ENCODE measurements at regions not wholly inside any gene's neighbourhood (a gene's known extent, or its start where the extent isn't known, plus 50 kb on each side); places are given as distances from the start of the nearest gene placed in this dataset.

DNA sequence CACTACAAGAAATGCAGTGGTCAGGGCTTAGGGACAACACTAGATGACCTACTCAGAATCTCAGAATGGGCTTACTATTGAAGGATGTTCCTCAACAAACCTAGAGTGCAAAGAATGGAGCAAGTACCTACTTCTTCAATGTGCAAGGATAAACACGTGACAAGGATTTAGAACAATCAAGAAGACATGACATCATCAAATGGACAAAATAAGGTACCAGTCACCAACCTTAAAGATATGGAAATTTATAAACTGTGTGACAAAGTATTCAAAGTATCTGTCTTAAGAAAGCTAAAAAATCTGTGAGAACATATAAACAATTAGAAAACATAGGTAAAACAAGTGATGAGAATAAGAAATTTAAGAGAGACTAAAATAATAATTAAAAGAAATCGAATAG, 656.1 kb downstream of the ZWINT start:
- TF ChIP-seq, protein P1, sequence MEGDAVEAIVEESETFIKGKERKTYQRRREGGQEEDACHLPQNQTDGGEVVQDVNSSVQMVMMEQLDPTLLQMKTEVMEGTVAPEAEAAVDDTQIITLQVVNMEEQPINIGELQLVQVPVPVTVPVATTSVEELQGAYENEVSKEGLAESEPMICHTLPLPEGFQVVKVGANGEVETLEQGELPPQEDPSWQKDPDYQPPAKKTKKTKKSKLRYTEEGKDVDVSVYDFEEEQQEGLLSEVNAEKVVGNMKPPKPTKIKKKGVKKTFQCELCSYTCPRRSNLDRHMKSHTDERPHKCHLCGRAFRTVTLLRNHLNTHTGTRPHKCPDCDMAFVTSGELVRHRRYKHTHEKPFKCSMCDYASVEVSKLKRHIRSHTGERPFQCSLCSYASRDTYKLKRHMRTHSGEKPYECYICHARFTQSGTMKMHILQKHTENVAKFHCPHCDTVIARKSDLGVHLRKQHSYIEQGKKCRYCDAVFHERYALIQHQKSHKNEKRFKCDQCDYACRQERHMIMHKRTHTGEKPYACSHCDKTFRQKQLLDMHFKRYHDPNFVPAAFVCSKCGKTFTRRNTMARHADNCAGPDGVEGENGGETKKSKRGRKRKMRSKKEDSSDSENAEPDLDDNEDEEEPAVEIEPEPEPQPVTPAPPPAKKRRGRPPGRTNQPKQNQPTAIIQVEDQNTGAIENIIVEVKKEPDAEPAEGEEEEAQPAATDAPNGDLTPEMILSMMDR (IDR thresholded peaks at IDR 0.05; ENCODE audit: low read length): no peak
- TF ChIP-seq EZH2 (optimal IDR thresholded peaks at IDR 0.05; ENCODE audit: low read depth, low read length): no peak
- TF ChIP-seq EZH2phosphoT487 (IDR thresholded peaks at IDR 0.05; ENCODE audit: low read length): no peak
